RKO (cell line): ENCODE measurements at regions not wholly inside any gene's neighbourhood (a gene's known extent, or its start where the extent isn't known, plus 50 kb on each side); places are given as distances from the start of the nearest gene placed in this dataset.
"Not testable (repeated sequence)": the region's sequence is repeated elsewhere in the genome, so short reads cannot be mapped to it uniquely, and the experiment has no call there.

Source experiments
- DNase-seq: peaks from one replicate; pipeline ENCODE4 v3.0.0-alpha.2; 2016; ENCODE audit warnings: low spot score

DNA sequence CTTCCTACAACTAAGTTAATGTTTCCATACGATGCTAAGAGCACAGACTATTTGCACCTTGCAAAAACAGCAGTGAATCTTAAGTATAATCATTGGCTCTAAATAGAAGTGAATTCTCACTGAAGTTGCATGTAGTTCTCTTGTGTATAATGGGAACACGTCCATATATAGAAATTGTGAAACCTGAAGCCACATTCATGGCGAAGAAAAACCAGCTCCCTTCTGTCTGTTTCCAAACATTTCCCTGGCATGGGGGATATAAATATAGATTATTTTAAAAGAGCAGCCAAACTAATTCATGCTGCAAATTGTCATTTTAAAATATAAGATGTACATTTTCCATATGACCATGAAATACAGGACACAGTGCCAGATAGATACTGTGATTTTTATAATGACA is 71.1 kb downstream of the TRAM1L1 start:
- DNase-seq = no peak

DNA sequence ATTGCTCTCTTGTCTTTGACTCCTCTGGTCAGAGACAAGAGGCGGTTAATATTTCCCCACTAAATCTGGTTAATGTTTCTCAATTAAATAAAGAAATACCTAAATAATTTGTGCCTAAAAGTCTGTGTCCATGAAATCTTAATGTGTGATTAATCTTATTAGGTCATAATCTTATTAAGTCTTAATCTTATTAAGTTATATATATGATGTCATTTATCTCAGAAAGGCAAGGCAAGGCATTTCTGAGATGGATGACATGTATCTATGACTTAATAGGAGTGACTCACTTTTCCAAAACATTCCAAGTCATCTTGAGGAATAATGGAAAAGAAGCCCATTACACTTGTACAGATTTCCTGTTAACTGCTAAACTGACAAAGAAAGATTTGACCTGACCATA is 74.7 kb downstream of the TRAM1L1 start:
- DNase-seq = peak; percentile 55

DNA sequence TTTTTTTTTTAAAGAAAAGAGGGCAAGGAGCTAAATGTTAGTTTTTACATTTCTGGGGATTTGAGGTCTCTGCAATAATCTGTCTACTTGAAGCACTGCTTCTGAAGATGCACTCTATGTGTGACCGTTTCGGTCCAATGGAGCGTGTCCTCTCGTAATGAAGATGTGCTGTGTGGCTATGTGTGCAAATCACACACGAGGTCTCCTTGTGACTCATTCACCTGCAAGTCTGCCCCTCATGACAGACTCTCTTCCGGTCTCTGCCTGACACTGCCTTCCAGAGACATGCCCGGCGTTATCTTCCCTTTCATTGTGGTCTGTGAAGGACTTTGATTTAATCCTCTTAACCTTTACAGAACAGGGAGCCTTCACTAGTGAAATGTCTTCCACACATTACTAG is 84.3 kb downstream of the TRAM1L1 start:
- DNase-seq = no peak

DNA sequence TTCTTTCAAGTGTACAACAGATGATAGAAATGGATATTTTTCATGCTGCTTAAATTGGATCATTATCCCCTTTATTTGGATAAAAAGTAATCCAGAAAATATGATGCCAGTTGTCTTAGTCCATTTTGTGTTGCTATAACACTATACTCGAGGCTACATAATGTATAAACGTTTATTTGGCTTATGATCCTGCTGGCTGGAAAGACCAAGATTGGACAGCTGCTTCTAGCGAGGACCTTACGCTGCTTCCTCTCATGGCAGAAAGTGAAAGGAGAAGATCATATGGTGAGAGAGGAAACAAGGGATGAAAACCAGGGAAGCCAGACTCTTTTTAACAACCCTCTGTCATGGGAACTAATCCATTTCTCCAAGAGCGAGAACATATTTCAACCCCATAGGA is 102.7 kb downstream of the TRAM1L1 start:
- DNase-seq = no peak

DNA sequence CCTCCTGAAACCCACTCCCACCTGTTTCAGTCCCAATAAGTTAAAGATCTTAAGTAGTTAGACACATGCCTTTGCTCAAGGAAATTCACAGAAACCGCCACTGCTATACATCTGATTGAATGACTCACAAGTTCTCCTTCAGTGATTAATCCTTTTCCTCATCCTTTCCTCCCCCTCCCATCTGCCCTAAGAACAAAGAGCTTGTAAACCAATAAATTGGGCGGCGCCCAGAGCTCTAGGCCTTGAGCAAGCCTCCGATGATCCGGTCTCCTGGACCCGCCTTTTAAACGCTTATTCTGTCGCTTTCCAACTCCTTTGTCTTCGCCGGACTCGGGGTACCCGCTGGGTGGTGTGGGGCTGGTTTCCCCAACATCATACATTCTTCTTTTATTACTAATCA is 104.9 kb downstream of the TRAM1L1 start:
- DNase-seq = not testable (repeated sequence)

DNA sequence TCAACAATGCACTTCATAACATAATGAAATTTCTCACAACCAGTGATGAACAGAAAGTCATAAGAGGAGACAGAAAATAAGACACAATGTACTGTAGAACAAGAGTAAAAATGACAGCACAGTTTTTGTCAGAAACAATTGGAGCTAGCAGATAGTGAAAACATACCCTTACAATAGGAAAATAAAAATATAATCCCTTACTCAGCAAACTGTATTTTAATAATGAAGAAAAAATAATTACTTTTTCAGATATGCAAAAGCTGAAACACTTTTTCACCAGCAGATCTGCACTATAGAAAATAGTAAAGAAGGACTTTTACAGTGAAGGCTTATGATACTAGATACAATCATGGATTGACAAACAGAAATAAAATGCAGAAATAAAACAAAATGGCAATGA is 126.3 kb downstream of the TRAM1L1 start:
- DNase-seq = no peak

DNA sequence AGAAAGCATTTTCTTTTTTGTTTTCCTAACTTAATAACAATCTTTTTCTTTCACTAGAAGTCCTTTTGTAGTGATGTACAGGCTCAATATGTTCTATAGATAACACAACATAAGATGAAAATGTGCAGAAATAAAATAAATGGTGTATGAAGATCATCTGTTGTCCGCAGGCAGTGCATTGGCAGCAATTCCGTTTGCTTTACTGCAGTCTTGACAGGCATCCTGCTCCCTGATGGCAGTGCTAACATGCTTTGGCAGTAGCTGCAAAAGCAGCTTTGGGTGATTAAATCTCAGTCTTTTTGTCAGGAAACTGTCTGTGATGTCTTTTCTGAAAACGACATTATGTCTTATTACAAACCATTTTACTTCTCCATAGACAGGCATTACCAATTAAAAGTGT is 131.4 kb downstream of the TRAM1L1 start:
- DNase-seq = no peak

DNA sequence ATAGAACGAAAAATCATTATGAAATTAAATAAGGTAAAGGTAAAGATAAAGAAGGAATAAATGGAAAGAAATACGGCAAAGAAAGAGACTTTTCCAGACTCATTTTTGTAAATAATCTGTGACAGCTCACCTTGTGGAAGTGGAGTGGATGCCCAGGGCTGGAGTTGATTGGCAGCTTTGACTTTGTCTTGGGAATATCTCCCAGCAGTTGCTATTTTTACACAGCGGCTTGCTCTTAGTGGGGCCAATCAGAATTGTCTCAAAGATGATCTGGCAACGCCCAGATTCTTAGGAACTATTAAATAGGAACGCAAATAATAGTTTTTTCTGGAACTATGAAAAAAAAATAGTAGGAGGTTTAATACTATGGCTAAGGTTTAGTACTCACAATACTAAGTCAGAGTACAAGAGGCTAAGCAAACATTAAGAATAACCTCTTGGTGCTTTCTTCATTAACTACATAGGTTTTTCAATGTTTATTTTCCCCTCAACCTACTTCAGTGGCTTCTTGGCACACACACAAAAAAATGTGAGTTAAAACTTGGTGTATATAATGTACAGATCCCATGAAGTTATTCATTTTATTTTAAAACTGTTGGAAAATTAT is 132.7 kb downstream of the TRAM1L1 start:
- DNase-seq = no peak

DNA sequence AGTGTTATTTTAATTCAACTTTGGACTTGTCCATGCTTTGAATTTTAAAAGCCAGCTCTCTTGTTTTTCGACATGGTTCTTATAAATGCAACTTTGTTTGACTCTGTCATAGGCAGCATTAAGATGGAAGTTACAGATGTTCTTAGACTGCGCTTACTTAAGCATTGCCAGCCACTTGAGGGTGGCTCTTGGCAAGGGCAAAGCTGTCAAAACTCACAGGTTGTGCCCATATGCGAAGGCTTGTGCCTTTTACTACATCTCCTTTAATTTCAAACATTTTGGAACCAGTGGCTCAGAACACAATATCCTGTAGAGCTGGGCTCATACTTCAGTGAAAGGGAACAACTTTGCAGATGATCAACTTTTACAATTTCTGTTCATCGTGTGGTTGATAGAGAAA is 135.5 kb downstream of the TRAM1L1 start:
- DNase-seq = no peak

DNA sequence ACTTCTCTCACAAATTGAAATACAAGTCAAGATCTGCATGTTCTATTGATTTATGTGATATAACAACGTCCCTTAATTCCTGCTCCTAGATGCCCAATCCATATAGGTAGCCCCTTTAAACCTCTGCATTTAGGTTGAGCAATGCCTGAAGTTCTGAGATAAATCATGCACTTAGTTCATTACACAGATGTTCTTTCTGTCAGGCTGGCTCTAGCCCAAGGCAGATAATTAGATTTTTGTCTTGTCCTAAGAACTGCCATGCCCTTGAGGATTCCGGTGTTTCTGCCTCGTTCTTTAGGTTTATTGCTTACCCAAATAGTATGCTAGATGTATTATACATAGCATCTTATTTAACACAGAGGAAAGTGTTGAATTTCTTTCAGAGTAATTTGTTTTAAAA is 143.1 kb downstream of the TRAM1L1 start:
- no peak for DNase-seq

DNA sequence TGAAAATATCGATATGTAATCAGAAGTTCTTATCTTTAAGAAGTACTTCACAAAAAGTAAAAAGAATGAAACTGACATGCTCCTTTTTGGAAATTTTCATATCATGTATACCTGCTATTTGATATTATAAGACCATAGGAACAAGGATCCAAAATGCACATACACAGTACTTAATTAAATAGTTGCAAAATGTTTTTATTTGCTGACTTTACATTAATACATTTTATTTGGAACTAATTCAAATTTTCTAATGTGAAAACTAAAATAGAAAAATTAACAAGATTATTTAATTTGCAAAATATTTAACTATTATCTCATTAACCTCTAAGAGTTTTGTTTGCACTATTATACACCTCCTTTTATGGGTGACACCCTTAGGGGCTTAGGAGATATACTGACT is 155.0 kb downstream of the TRAM1L1 start:
- no peak for DNase-seq

DNA sequence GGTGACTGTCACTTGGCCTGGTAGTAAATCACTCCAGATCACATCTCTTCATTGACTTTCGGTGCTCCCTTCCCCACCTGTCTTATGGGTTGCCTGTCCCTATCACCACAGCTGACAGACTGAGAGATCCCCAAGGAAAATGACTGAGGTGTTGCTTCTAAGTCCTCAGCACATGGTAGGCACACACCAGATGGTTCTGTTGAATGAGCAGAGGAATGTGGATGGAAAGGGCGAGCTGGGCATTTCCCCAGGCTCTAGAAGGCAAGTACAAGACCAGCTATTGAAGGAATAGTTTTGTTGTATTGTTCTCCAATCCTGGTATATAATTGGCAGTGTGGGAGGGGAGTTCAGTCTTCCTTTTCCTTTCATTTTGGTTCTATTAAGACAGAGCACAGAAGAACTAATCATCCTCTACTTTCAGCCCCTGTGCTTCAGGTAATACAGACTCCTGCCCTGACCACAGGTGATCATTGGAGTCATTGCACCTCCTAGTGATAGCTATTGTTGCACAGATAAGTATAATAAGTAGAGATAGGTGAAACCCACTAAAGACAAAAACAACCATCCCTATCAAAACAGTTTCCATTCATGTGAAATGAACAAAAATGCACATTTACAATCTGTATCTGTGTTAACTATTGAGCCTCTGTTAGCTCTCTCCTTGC is 158.6 kb downstream of the TRAM1L1 start:
- DNase-seq = no peak

DNA sequence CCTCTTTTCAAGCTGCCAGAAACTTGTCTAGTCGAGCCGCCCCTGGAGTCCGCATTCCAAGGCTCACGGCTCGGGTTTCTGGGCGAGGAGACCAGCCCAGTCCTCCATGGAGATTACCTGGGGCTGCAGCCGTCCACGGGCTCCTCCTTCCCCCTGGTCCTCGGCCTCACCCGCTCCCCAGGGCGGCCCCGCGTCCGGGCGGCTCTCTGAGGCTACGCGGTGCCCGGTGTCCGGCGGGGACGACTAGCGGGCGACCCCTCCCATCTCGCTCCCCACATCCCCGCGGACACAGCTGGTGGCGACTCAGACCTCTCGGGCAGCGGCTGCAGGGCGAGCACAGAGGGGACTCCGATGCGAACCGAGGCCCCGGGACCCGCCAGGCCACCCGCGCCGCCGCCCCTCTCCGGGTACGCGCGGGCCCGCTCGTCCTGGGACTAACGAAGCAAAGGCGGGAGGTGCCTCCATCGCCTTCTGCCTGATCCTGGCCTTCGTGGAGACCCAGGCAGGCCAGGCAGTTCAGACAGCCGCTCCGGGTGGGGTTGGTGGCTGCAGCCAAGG is 159.4 kb downstream of the TRAM1L1 start:
- no peak for DNase-seq

DNA sequence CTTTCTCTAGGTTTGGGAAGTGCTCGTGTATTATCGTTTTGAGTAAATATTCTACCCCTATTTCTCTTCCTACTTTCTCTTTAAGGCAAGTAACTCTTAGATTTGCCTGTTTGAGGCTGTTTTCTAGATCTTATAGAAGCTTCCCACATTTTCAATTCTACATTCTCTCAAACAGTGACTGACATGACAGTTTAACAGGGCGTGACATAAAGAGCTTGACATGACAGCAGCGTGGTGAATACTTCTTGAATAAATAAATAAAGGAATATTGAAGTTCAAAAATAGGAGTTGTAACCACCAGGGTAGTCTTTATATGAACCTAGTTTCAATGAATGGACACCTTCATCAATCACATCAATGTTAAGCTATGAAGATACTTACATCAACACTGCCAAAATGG is 162.0 kb downstream of the TRAM1L1 start:
- DNase-seq = no peak

DNA sequence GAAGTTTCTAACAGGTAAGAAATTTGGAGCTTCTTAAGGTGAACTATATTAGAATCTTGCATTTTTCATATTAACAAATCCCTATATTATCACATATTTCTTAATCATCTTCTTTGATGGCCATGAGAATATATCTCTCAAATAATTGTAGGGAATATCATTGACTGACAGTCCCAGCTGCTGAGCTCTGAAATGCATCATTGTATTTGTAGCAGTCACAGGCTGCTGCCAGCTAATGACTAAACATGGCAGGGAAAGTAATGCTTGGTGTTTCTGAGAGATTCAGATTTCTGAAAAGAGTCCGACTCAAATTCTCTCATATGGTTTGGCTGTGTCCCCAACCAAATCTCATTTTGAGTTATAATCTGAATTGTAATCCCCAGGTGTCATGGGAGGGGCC is 171.9 kb downstream of the TRAM1L1 start:
- peak; percentile 15 for DNase-seq

DNA sequence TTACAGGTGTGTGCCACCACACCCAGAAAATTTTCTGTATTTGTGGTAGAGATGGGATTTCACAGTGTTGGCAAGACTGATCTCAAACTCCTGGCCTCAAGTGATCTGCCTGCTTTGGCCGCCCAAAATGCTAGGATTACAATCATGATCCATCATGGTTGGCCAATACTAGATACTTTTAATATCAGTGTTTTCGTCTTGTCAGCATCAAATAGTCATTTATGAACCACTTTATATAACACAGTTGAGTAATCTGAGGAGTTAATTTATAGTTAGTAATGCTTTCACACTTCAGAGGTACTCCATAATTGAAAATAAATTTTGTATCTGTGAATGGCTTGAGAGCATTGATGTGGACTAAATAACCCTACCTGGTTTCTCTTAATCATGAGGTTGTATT is 178.6 kb downstream of the TRAM1L1 start:
- no peak for DNase-seq

DNA sequence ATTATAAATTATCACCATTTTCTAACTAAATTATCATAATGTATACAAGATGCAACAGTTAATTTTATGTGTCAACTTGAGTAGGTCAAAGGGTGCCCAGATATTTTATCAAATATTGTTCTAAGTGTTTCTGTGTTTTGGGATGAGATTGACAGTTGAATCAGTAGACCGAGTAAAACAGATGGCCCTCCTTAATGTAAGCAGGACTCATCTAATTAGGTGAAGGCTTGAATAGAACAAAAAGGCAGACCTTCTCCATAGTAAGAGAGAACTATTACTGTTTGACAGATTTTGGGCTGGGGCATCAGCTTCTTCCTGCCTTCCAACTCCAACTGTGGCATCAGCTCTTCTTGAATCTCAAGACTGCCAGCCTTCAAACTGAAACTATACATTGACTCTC is 185.8 kb downstream of the TRAM1L1 start:
- DNase-seq = no peak

DNA sequence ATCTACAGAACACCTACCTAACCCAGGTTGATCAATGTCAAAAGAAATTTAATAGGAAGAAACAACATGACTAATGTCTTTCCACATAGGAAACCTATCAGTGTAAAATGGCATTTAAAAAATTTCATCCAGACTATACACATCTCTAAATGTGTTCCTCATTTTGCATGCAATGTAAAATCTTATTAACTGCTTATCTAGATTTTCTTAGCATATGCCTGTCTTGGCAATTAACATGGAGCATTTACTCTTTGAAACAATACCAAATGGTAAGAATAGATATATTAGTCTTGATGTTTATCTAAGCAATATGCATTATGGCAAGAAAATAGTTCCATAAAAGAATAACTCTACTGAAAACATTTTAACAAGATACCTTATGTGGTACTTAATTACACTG is 199.8 kb downstream of the TRAM1L1 start:
- no peak for DNase-seq

DNA sequence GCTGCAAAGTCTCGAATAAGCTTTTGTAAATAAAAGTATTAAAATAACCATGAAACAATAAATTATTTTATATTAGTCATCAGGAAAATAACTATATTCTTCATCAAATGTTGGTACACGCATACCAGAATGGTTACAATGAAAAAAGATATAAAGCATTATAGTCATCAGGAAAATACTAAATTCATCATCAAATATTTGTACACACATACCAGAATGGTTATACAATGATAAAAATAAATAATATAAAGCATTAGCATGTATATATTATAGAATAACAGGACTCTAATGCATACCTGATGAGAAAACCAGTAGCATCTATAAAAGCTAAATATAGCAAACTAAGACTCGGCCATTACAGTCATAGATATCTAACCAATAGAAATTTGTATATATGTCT is 202.9 kb downstream of the TRAM1L1 start:
- DNase-seq = no peak

DNA sequence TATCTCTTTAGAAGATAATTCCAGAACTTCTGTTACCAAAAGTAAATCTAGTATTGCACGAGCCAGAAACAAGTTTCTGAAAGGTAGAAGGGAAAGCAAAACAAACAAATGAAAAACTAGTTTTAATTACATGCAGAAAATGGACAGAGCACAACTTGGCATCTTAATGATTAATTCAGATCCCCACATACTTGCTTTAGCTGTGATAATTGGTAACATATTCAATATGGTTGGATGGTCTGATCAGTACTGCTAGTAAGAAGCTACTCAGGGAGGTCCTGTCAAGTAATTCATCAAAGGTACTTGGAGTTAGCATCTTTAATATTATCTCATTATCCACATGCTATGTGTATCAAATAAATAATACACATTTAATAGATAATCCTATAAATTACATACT is 204.3 kb downstream of the TRAM1L1 start:
- DNase-seq = no peak

DNA sequence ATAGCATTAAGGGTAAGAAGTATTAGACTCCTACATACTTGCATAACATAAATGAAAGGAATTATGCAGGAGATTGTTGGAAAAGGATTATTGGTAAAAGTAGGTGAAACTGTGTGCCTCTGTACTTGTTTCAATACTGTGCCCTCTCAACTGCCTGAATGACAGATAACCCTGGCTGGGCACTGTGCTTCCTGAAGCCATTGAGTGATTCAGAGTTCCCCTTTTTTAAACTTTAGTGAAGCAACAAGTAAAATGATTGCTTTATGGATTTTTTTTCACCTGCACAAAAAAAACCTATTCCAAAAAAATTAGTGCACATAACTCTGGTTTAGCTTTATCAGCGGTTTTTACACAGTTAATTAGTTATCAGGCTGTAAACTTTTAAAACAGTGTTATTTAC is 204.8 kb downstream of the TRAM1L1 start:
- no peak for DNase-seq

DNA sequence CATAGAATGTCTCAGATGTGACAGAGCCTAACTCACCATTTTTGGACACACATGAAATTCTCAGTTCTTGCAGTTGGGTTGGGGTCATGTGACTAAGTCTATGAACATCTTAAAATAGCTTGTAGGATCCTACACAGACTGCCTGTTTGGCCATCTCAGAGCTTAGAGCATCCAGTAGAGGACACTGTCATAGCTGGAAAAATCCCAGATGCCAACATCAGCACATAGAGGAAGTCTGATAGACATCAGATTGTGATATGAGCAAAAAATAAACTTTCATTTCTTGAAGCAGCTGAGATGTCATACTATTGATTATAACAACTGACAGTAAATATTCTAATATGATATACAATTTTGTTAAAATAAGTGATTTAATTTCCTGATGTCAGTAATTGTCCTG is 207.1 kb downstream of the TRAM1L1 start:
- DNase-seq = peak; percentile 27

DNA sequence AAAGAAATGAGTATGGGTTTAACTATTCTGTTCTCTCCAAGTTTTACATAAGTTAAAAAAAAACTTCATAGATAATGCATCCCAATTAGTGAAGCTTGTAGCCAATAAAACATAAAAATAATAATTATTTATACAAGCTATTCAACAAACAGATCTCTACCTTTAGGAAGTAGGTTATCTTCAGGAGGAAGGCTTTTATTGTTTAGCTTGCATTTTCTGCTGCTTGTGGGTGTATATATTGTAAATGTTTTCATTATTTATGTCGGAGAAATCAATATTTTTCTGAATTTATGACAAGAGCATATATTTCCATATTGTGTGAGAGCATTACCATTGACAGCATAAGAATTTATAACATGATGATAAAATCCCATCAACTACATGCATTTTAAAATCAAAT is 208.3 kb downstream of the TRAM1L1 start:
- DNase-seq = no peak

DNA sequence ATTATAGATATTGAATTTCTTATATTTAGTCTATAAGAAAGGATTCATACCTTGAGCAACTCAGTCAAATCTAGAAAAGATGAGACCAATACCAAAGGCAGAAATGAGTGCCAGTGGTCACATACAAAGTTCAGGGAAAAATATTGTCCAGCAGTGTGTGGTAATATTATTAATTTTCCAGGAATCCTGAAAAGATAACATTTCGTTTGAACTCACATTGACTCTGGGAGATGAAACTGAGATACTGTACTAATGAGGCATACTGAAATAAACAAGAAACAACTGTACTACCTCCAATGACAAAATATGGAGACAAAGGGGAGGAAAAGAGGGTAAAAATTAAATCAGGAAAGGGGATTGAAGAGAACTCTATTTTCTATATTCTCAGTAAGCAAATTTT is 212.4 kb downstream of the TRAM1L1 start:
- DNase-seq = no peak
